Peyer's patch (tissue), 4 donors: ENCODE measurements at regions not wholly inside any gene's neighbourhood (a gene's known extent, or its start where the extent isn't known, plus 50 kb on each side); places are given as distances from the start of the nearest gene placed in this dataset.
A peak's percentile ranks its signal among the peaks of the same experiment; 100 is the strongest.

Experiments
- DNase-seq, 3 donors: peaks; one replicate each; pipeline ENCODE4 v3.0.0-alpha.2; 2017 to 2019
- H3K27ac ChIP-seq, 4 donors: fragments of 200-600 bp; sonication (generic); one replicate each; pipeline ENCODE4 v1.5.1; 2016 to 2019
- H3K27me3 ChIP-seq, 2 donors: fragments of 200-600 bp; sonication (generic); one replicate each; pipeline ENCODE4 v1.5.1; 2019
- H3K36me3 ChIP-seq, 3 donors: fragments of 200-600 bp; sonication (generic); one replicate each; pipeline ENCODE4 v1.5.1; 2016 to 2019
- H3K4me1 ChIP-seq, 4 donors: fragments of 200-600 bp; sonication (generic); one replicate each; pipeline ENCODE4 v1.5.1; 2016 to 2019
- H3K4me3 ChIP-seq, 4 donors: fragments of 200-600 bp; sonication (generic); 1 replicate in 3 of 4; 2 replicates in 1 of 4; pipeline ENCODE4 v1.5.1; 2016 to 2019; ENCODE audit warnings: mild to moderate bottlenecking in 1 of 4
- H3K9me3 ChIP-seq, 4 donors: fragments of 200-600 bp; sonication (generic); one replicate each; pipeline ENCODE4 v1.5.1; 2016 to 2019; ENCODE audit warnings: mild to moderate bottlenecking in 1 of 4
- POLR2A ChIP-seq, 2 donors: fragments of 450-650 bp; IDR thresholded peaks; one replicate each; pipeline ENCODE4 v1.5.1; 2017; ENCODE audit warnings: antibody characterized with exemption in 2 of 2, mild to moderate bottlenecking in 2 of 2, moderate library complexity in 2 of 2
- TF ChIP-seq, protein P1 (sequence below), 6 experiments: fragments of 450-650 bp in 4 of 6; fragments of 200-600 bp in 2 of 6; sonication (generic) in 1 of 6; IDR thresholded peaks; one replicate each; pipeline ENCODE4 v1.5.1; 2017 to 2019; ENCODE audit warnings: antibody characterized with exemption in 6 of 6, mild to moderate bottlenecking in 3 of 6, moderate library complexity in 1 of 6

- no peak for DNase-seq
- H3K4me3 ChIP-seq: no peak overlapping the region
- no peak overlapping the region for H3K27ac ChIP-seq
- H3K27me3 ChIP-seq: no peaks in the 10 kb centered on the region
- no peak for TF ChIP-seq POLR2A (IDR thresholded peaks at IDR 0.05)
- TF ChIP-seq, protein P1, sequence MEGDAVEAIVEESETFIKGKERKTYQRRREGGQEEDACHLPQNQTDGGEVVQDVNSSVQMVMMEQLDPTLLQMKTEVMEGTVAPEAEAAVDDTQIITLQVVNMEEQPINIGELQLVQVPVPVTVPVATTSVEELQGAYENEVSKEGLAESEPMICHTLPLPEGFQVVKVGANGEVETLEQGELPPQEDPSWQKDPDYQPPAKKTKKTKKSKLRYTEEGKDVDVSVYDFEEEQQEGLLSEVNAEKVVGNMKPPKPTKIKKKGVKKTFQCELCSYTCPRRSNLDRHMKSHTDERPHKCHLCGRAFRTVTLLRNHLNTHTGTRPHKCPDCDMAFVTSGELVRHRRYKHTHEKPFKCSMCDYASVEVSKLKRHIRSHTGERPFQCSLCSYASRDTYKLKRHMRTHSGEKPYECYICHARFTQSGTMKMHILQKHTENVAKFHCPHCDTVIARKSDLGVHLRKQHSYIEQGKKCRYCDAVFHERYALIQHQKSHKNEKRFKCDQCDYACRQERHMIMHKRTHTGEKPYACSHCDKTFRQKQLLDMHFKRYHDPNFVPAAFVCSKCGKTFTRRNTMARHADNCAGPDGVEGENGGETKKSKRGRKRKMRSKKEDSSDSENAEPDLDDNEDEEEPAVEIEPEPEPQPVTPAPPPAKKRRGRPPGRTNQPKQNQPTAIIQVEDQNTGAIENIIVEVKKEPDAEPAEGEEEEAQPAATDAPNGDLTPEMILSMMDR (IDR thresholded peaks at IDR 0.05): no peak
- no peaks in the 10 kb centered on the region for H3K4me1 ChIP-seq
- H3K9me3 ChIP-seq: no peaks in the 10 kb centered on the region
- no peaks in the 10 kb centered on the region for H3K36me3 ChIP-seq
Observed at GRCh38 chr15:50837256-50837770, 71.2 kb upstream of the AP4E1 start.

GRCh38 chr15:50830477-50831354, 65.2 kb upstream of the SPPL2A start:
- Histone ChIP-seq H3K9me3 (no peaks in the 10 kb centered on the region), H3K4me1 (peaks cover 0 to 6% (median 0%) of the 10 kb centered on the region in 4 donors), H3K27ac (no peak overlapping the region), H3K4me3 (no peak overlapping the region), H3K27me3 (no peaks in the 10 kb centered on the region), H3K36me3 (no peaks in the 10 kb centered on the region)
- TF ChIP-seq, protein P1 (IDR thresholded peaks at IDR 0.05): no peak
- no peak for TF ChIP-seq POLR2A (IDR thresholded peaks at IDR 0.05)
- DNase-seq: no peak

DNA sequence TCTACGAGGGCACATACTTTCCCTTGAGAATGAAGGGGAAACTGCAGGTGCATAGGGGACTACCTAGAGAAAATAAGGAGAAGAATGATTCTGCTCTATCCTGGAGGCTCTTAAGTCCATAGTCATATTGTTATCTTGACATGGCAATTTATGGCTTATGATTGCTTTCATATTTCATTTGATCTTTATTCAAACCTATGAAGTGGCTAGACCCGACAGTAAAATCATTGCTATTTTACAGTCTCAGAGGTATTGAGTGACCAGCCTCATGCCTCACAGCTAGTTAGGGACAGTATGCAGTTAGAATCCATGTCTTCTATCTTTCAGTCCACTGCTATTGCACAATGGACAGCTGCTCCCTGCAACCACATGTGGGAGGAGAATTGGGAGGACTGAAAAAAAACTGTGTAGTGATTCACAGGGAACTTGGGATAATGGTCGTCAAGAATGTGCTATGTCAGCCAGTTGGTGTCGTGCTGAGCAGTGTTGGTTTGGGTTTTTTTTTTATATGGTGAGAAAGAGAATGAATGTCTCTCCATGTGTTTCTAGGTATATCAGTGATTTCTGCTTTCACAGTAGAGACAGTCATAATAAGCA, 63.2 kb upstream of the SPPL2A start:
- Histone ChIP-seq H3K27me3 (no peaks in the 10 kb centered on the region), H3K4me1 (peaks cover 0 to 6% (median 0%) of the 10 kb centered on the region in 4 donors), H3K36me3 (no peaks in the 10 kb centered on the region), H3K4me3 (no peak overlapping the region), H3K27ac (no peak overlapping the region), H3K9me3 (no peaks in the 10 kb centered on the region)
- DNase-seq: peak in 1 of 3 donors; percentile 62
- TF ChIP-seq POLR2A (IDR thresholded peaks at IDR 0.05): no peak
- TF ChIP-seq, protein P1 (IDR thresholded peaks at IDR 0.05): no peak

GRCh38 chr15:50825946-50826345, 60.4 kb upstream of the SPPL2A start:
- Histone ChIP-seq H3K36me3 (no peaks in the 10 kb centered on the region), H3K27me3 (no peaks in the 10 kb centered on the region), H3K4me1 (peaks cover 0 to 6% (median 0%) of the 10 kb centered on the region in 4 donors), H3K27ac (no peak overlapping the region), H3K4me3 (no peak overlapping the region), H3K9me3 (no peaks in the 10 kb centered on the region)
- TF ChIP-seq POLR2A (IDR thresholded peaks at IDR 0.05): no peak
- TF ChIP-seq, protein P1 (IDR thresholded peaks at IDR 0.05): no peak
- DNase-seq: no peak

- Histone ChIP-seq H3K36me3 (no peaks in the 10 kb centered on the region), H3K9me3 (no peaks in the 10 kb centered on the region), H3K27ac (no peak overlapping the region), H3K4me1 (peaks cover 0 to 6% (median 0%) of the 10 kb centered on the region in 4 donors), H3K27me3 (no peaks in the 10 kb centered on the region), H3K4me3 (no peak overlapping the region)
- DNase-seq: no peak
- TF ChIP-seq POLR2A (IDR thresholded peaks at IDR 0.05): no peak
- TF ChIP-seq, protein P1 (IDR thresholded peaks at IDR 0.05): no peak
Observed at GRCh38 chr15:50824514-50824913, 59.0 kb upstream of the SPPL2A start.
